ENCODE measurements at regions not wholly inside any gene's neighbourhood (a gene's known extent, or its start where the extent isn't known, plus 50 kb on each side); places are given as distances from the start of the nearest gene placed in this dataset.

- Histone ChIP-seq H2BK20ac (ENCODE audit: low read depth, low read length) (peak overlapping the region; percentile 90), H3K27ac (ENCODE audit: insufficient read depth, low read length) (peak overlapping the region; percentile 21), H2BK5ac (ENCODE audit: low read depth, low read length, poor library complexity, severe bottlenecking) (peak overlapping the region; percentile 69), H3K9ac (ENCODE audit: low read depth, low read length) (no peak overlapping the region), H3K14ac (replicated peaks; ENCODE audit: low read depth, low read length) (peak overlapping the region; percentile 95), H3K36me3 (ENCODE audit: control insufficient read depth, insufficient read depth, low read length) (no peaks in the 10 kb centered on the region), H2AK5ac (ENCODE audit: low read depth, low read length) (peak overlapping the region; percentile 81), H4K8ac (ENCODE audit: low read depth in 2 of 2, low read length in 2 of 2) (peak overlapping the region; percentile 5 to 88), H2BK15ac (ENCODE audit: low read depth, low read length) (peak overlapping the region; percentile 52; the same call in 2 of the 3 replicates), H3K18ac (ENCODE audit: low read depth, low read length) (peak overlapping the region; percentile 86), H4K5ac (ENCODE audit: low read depth, low read length) (peak overlapping the region; percentile 73), H4K20me1 (ENCODE audit: insufficient read depth, low read length) (no peaks in the 10 kb centered on the region), H3K4me2 (ENCODE audit: low read depth, low read length) (no peak overlapping the region), H3K56ac (ENCODE audit: extremely low read depth, insufficient read depth, low read length) (no peak overlapping the region), H2AK9ac (replicated peaks; ENCODE audit: low read depth, low read length, poor library complexity) (peak overlapping the region; percentile 8), H3K9me1 (ENCODE audit: insufficient read depth, low read length) (peaks cover 53% of the 10 kb centered on the region), H2BK120ac (ENCODE audit: low read depth, low read length) (peak overlapping the region; percentile 94), H3K4ac (ENCODE audit: low read depth, low read length) (peak overlapping the region; percentile 91), H2AFZ (replicated peaks; ENCODE audit: low read length, poor library complexity) (peak overlapping the region; percentile 84), H3K9me3 (ENCODE audit: control insufficient read depth, insufficient read depth, low read length) (no peaks in the 10 kb centered on the region), H4K91ac (ENCODE audit: insufficient read depth, low read depth, low read length) (peak overlapping the region; percentile 89), H3K79me1 (ENCODE audit: low read depth in 1 of 2, low read length in 2 of 2) (peaks cover 0 to 18% of the 10 kb centered on the region in 2 experiments; a peak in 1 of 4 replicates), H3K4me1 (ENCODE audit: control insufficient read depth, insufficient read depth, low read length) (peaks cover 47% of the 10 kb centered on the region), H3K4me3 (ENCODE audit: insufficient read depth, low read depth, low read length) (no peak overlapping the region), H3K23ac (ENCODE audit: low read depth, low read length) (peak overlapping the region; percentile 44), H3K27me3 (ENCODE audit: control insufficient read depth, insufficient read depth, low read length) (no peaks in the 10 kb centered on the region)
- intact Hi-C loops (cut with micrococcal nuclease), result loop anchor here (5.0 kb wide), 3 partner anchors 84 to 201 kb away; partner anchors contain the start of gene ADRB2
- dilution Hi-C loops (cut with HindIII; ENCODE audit: low sequenced_read_pairs, unreplicated experiment), result no loop called here
- BruUV-seq (replicated peaks), result no TSS peak
- 0 out of 2 replicates have a peak, but pooled peaks have one; percentile 2 for TF ChIP-seq FOS (IDR thresholded peaks at IDR 0.05; ENCODE audit: low read depth, low read length)
- TF ChIP-seq CEBPB (IDR thresholded peaks at IDR 0.05; ENCODE audit: low read depth, low read length), result 0 out of 2 replicates have a peak, but pooled peaks have one; percentile 7
- no peak for TF ChIP-seq SMC3 (IDR thresholded peaks at IDR 0.05; ENCODE audit: low read depth, low read length)
- peak; percentile 87 for TF ChIP-seq BHLHE40 (IDR thresholded peaks at IDR 0.05; ENCODE audit: low read depth, low read length)
- in situ Hi-C loops (cut with MboI; ENCODE audit: low sequenced_read_pairs), result no loop called here
- CTCF ChIA-PET, result no interaction called here
- no CpG with 5 or more reads among the region's 8 CpGs for WGBS, 2 experiments (ENCODE audit: extremely low coverage in 2 of 2, insufficient read length in 1 of 2)
- POLR2A ChIA-PET (ENCODE audit: unreplicated experiment), result no interaction called here
- ATAC-seq (ENCODE audit: low read depth) (no peak), DNase-seq (peak; percentile 64)
Measured at GRCh38 chr5:148910686-148911361, 84.4 kb downstream of the ADRB2 start.

All from IMR-90 (cell line).